Esophagus squamous epithelium (tissue), 4 donors: ENCODE measurements at regions not wholly inside any gene's neighbourhood (a gene's known extent, or its start where the extent isn't known, plus 50 kb on each side); places are given as distances from the start of the nearest gene placed in this dataset.

ENCODE experiments used
- CTCF ChIP-seq, 6 experiments: fragments of 450-650 bp in 4 of 6; fragments of 200-600 bp in 2 of 6; sonication (generic) in 2 of 6; IDR thresholded peaks; one replicate each; pipeline ENCODE4 v1.5.1; 2016 to 2019; ENCODE audit warnings: antibody characterized with exemption in 6 of 6, mild to moderate bottlenecking in 4 of 6, moderate library complexity in 4 of 6
- POLR2A ChIP-seq, 4 donors: fragments of 450-650 bp; IDR thresholded peaks; one replicate each; pipeline ENCODE4 v1.6.1; 2017; ENCODE audit warnings: antibody characterized with exemption in 4 of 4, mild to moderate bottlenecking in 4 of 4, moderate library complexity in 3 of 4

GRCh38 chr21:31564439-31564838 lies 95.1 kb upstream of the SOD1 start:
- TF ChIP-seq CTCF (IDR thresholded peaks at IDR 0.05): no peak
- no peak for TF ChIP-seq POLR2A (IDR thresholded peaks at IDR 0.05)
